Neural cell (in vitro differentiated cells): ENCODE measurements at regions not wholly inside any gene's neighbourhood (a gene's known extent, or its start where the extent isn't known, plus 50 kb on each side); places are given as distances from the start of the nearest gene placed in this dataset.
"Not testable (repeated sequence)": the region's sequence is repeated elsewhere in the genome, so short reads cannot be mapped to it uniquely, and the experiment has no call there.

ENCODE experiments used
- H2AFZ ChIP-seq: fragments of 200-600, 300-800 bp; sonication (generic), shearing (Covaris generic); 2 replicates; pipeline ENCODE4 v1.6.0; 2014; ENCODE audit warnings: low read depth, mild to moderate bottlenecking, antibody characterized with exemption, low read length, moderate library complexity
- H3F3A ChIP-seq: fragments of 200-600 bp; shearing (Covaris generic); 2 replicates; pipeline ENCODE4 v1.6.1; 2016; ENCODE audit warnings: mild to moderate bottlenecking, moderate library complexity, mixed read lengths, antibody characterized with exemption, low read length; ENCODE audit not compliant: insufficient read depth, poor library complexity, severe bottlenecking
- H3K27ac ChIP-seq: fragments of 200-600, 300-800 bp; sonication (generic), shearing (Covaris generic); 2 replicates; pipeline ENCODE4 v1.5.1; 2014; ENCODE audit warnings: mild to moderate bottlenecking, low read length, moderate library complexity
- H3K27me3 ChIP-seq: fragments of 300-800, 200-600 bp; sonication (generic), shearing (Covaris generic); 2 replicates; pipeline ENCODE4 v1.6.0; 2014; ENCODE audit warnings: mild to moderate bottlenecking, low read depth, low read length, moderate library complexity; ENCODE audit not compliant: insufficient read depth
- H3K36me3 ChIP-seq: fragments of 300-800, 200-600 bp; sonication (generic), shearing (Covaris generic); 2 replicates; pipeline ENCODE4 v1.5.1; 2014; ENCODE audit warnings: mild to moderate bottlenecking, antibody characterized with exemption, low read length, moderate library complexity; ENCODE audit not compliant: insufficient read depth
- H3K4me2 ChIP-seq: fragments of 300-800, 200-600 bp; sonication (generic), shearing (Covaris generic); 2 replicates; pipeline ENCODE4 v1.6.0; 2014; ENCODE audit warnings: mild to moderate bottlenecking, low read length
- H3K4me3 ChIP-seq: fragments of 300-800, 200-600 bp; sonication (generic), shearing (Covaris generic); 2 replicates; pipeline ENCODE4 v1.5.1; 2014; ENCODE audit warnings: mild to moderate bottlenecking, low read length, moderate library complexity
- H3K79me2 ChIP-seq: fragments of 200-600 bp; shearing (Covaris generic); replicated peaks from 2 replicates; pipeline ENCODE4 v1.6.0; 2014; ENCODE audit warnings: mild to moderate bottlenecking, low read length, moderate library complexity; ENCODE audit not compliant: insufficient read depth
- H3K9ac ChIP-seq: fragments of 300-800, 200-600 bp; sonication (generic), shearing (Covaris generic); 2 replicates; pipeline ENCODE4 v1.6.1; 2016; ENCODE audit warnings: mild to moderate bottlenecking, low read length, mixed read lengths
- H3K9me2 ChIP-seq: fragments of 200-600 bp; shearing (Covaris generic); 2 replicates; pipeline ENCODE4 v1.6.1; 2016; ENCODE audit warnings: mild to moderate bottlenecking, low read length, mixed read lengths; ENCODE audit not compliant: insufficient read depth
- H3K9me3 ChIP-seq: fragments of 200-600, 300-800 bp; sonication (generic), shearing (Covaris generic); 2 replicates; pipeline ENCODE4 v1.6.1; 2016; ENCODE audit warnings: mild to moderate bottlenecking, mixed run types, low read length, moderate library complexity, mixed read lengths
- H4K20me1 ChIP-seq: fragments of 200-600 bp; shearing (Covaris generic); 2 replicates; pipeline ENCODE4 v1.6.1; 2016; ENCODE audit warnings: mild to moderate bottlenecking, mixed run types; ENCODE audit not compliant: insufficient read depth
- EP300 ChIP-seq: fragments of 450-650 bp; conservative IDR thresholded peaks from 2 replicates; pipeline ENCODE4 v1.6.1; 2014; ENCODE audit warnings: antibody characterized with exemption, mild to moderate bottlenecking, moderate library complexity; ENCODE audit not compliant: poor library complexity, severe bottlenecking
- EZH2 ChIP-seq: fragments of 200-600, 300-800 bp; shearing (Covaris generic), sonication (generic); IDR thresholded peaks from 2 replicates; pipeline ENCODE4 v1.6.1; 2014; ENCODE audit warnings: antibody characterized with exemption, low read length, borderline replicate concordance, mild to moderate bottlenecking; ENCODE audit not compliant: insufficient read depth, poor library complexity, severe bottlenecking
- MXI1 ChIP-seq: fragments of 450-650 bp; conservative IDR thresholded peaks from 2 replicates; pipeline ENCODE4 v1.6.1; 2014; ENCODE audit warnings: antibody characterized with exemption, mild to moderate bottlenecking; ENCODE audit not compliant: poor library complexity, severe bottlenecking
- POLR2AphosphoS5 ChIP-seq: IDR thresholded peaks from 2 replicates; pipeline ENCODE4 v1.6.1; 2012
- RAD21 ChIP-seq: fragments of 450-650 bp; conservative IDR thresholded peaks from 2 replicates; pipeline ENCODE4 v1.6.1; 2014; ENCODE audit warnings: antibody characterized with exemption, mild to moderate bottlenecking, moderate library complexity
- SMC3 ChIP-seq: fragments of 450-650 bp; conservative IDR thresholded peaks from 2 replicates; pipeline ENCODE4 v1.6.1; 2014; ENCODE audit warnings: antibody characterized with exemption, mild to moderate bottlenecking, moderate library complexity; ENCODE audit not compliant: poor library complexity
- TAF1 ChIP-seq: IDR thresholded peaks from 2 replicates; pipeline ENCODE4 v1.6.1; 2012; ENCODE audit warnings: low read depth
- TF ChIP-seq, protein P1 (sequence below): IDR thresholded peaks from 2 replicates; pipeline ENCODE4 v1.6.1; 2012; ENCODE audit warnings: borderline replicate concordance
- TF ChIP-seq, protein P2 (sequence below): fragments of 450-650 bp; IDR thresholded peaks from 2 replicates; pipeline ENCODE4 v1.5.1; 2014; ENCODE audit warnings: antibody characterized with exemption, mild to moderate bottlenecking, moderate library complexity; ENCODE audit not compliant: poor library complexity, severe bottlenecking

DNA sequence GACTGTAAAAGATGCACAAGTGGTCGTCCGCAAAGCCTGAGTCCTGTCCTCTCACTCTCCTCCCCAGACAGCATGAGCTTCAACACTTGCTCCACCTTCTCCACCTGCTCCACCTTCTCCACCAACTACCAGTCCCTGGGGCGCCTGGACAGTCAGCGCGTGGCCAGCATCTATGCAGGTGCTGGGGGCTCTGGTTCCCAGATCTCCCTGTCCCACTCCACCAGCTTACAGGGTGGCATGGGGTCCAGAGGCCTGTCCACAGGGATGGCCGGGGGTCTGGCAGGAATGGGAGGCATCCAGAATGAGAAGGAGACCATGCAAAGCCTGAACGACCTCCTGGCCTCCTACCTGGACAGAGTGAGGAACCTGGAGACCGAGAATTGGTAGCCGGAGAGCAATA lies 162.2 kb upstream of the NT5E start:
- Histone ChIP-seq H3K79me2 (no peaks in the 10 kb centered on the region), H2AFZ (no peak overlapping the region), H3K27me3 (no peaks in the 10 kb centered on the region), H4K20me1 (no peaks in the 10 kb centered on the region), H3K9me2 (no peaks in the 10 kb centered on the region), H3K9ac (no peak overlapping the region), H3F3A (no peaks in the 10 kb centered on the region), H3K9me3 (no peaks in the 10 kb centered on the region), H3K4me2 (no peak overlapping the region), H3K27ac (no peak overlapping the region), H3K36me3 (no peaks in the 10 kb centered on the region), H3K4me3 (no peak overlapping the region)
- no peak for TF ChIP-seq TAF1
- no peak for TF ChIP-seq MXI1
- TF ChIP-seq EP300: no peak
- no peak for TF ChIP-seq SMC3
- TF ChIP-seq, protein P1, sequence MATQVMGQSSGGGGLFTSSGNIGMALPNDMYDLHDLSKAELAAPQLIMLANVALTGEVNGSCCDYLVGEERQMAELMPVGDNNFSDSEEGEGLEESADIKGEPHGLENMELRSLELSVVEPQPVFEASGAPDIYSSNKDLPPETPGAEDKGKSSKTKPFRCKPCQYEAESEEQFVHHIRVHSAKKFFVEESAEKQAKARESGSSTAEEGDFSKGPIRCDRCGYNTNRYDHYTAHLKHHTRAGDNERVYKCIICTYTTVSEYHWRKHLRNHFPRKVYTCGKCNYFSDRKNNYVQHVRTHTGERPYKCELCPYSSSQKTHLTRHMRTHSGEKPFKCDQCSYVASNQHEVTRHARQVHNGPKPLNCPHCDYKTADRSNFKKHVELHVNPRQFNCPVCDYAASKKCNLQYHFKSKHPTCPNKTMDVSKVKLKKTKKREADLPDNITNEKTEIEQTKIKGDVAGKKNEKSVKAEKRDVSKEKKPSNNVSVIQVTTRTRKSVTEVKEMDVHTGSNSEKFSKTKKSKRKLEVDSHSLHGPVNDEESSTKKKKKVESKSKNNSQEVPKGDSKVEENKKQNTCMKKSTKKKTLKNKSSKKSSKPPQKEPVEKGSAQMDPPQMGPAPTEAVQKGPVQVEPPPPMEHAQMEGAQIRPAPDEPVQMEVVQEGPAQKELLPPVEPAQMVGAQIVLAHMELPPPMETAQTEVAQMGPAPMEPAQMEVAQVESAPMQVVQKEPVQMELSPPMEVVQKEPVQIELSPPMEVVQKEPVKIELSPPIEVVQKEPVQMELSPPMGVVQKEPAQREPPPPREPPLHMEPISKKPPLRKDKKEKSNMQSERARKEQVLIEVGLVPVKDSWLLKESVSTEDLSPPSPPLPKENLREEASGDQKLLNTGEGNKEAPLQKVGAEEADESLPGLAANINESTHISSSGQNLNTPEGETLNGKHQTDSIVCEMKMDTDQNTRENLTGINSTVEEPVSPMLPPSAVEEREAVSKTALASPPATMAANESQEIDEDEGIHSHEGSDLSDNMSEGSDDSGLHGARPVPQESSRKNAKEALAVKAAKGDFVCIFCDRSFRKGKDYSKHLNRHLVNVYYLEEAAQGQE: no peak
- no peak for TF ChIP-seq POLR2AphosphoS5
- TF ChIP-seq, protein P2, sequence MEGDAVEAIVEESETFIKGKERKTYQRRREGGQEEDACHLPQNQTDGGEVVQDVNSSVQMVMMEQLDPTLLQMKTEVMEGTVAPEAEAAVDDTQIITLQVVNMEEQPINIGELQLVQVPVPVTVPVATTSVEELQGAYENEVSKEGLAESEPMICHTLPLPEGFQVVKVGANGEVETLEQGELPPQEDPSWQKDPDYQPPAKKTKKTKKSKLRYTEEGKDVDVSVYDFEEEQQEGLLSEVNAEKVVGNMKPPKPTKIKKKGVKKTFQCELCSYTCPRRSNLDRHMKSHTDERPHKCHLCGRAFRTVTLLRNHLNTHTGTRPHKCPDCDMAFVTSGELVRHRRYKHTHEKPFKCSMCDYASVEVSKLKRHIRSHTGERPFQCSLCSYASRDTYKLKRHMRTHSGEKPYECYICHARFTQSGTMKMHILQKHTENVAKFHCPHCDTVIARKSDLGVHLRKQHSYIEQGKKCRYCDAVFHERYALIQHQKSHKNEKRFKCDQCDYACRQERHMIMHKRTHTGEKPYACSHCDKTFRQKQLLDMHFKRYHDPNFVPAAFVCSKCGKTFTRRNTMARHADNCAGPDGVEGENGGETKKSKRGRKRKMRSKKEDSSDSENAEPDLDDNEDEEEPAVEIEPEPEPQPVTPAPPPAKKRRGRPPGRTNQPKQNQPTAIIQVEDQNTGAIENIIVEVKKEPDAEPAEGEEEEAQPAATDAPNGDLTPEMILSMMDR: no peak
- TF ChIP-seq EZH2: no peak
- TF ChIP-seq RAD21: no peak

DNA sequence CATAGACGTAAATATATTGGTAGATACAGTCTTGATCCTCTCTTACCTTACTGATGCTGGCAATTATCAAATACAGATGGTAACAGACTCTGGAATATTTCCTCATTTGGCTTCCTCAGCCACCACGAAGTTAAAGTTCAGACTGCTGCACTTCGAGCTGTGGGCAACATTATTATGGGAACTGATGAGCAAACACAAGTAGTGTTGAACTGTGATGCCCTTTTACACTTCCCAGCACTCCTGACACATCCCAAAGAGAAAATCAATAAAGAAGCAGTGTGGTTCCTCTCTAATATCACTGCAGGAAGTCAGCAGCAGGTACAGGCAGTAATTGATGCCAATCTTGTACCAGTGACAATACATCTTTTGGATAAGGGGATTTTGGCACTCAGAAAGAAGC lies 162.7 kb upstream of the NT5E start:
- H2AFZ ChIP-seq: no peak overlapping the region
- no peak overlapping the region for H3K9ac ChIP-seq
- no peaks in the 10 kb centered on the region for H3F3A ChIP-seq
- no peak overlapping the region for H3K4me3 ChIP-seq
- H3K79me2 ChIP-seq: no peaks in the 10 kb centered on the region
- no peaks in the 10 kb centered on the region for H3K36me3 ChIP-seq
- no peak overlapping the region for H3K27ac ChIP-seq
- H3K27me3 ChIP-seq: no peaks in the 10 kb centered on the region
- no peaks in the 10 kb centered on the region for H3K9me3 ChIP-seq
- TF ChIP-seq POLR2AphosphoS5 (no peak), SMC3 (no peak), EP300 (no peak), RAD21 (no peak), MXI1 (no peak), TAF1 (no peak)
- TF ChIP-seq, protein P2: no peak
- TF ChIP-seq, protein P1: no peak
- H3K9me2 ChIP-seq: no peaks in the 10 kb centered on the region
- H3K4me2 ChIP-seq: no peak overlapping the region
- H4K20me1 ChIP-seq: no peaks in the 10 kb centered on the region

DNA sequence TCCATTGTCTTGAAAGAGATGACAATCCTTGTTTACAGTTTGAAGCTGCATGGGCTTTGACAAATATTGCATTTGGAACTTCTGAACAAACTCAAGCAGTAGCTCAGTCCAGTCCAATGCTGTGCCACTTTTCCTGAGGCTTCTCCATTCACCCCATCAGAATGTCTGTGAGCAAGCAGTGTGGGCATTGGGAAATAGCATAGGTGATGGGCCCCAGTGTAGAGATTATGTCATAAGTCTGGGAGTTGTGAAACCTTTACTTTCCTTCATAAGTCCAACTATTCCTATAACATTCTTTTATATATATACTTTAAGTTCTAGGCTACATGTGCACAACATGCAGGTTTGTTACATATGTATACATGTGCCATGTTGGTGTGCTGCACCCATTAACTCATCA lies 163.4 kb upstream of the NT5E start:
- H3K9me2 ChIP-seq, H3K27me3 ChIP-seq, H2AFZ ChIP-seq, H3K9me3 ChIP-seq, H3K36me3 ChIP-seq, H3F3A ChIP-seq, H3K79me2 ChIP-seq, H4K20me1 ChIP-seq, H3K4me3 ChIP-seq, H3K27ac ChIP-seq, H3K4me2 ChIP-seq, H3K9ac ChIP-seq: not testable (repeated sequence)
